GM19372 (cell line): ENCODE measurements at regions not wholly inside any gene's neighbourhood (a gene's known extent, or its start where the extent isn't known, plus 50 kb on each side); places are given as distances from the start of the nearest gene placed in this dataset.
"Not testable (repeated sequence)": the region's sequence is repeated elsewhere in the genome, so short reads cannot be mapped to it uniquely, and the experiment has no call there.

Source experiments
- ATAC-seq: cut with Tn5 transposase; IDR thresholded peaks from one replicate; pipeline ENCODE4 v1.9.1; 2021; ENCODE audit warnings: mild to moderate bottlenecking, low read depth, moderate library complexity; ENCODE audit not compliant: unreplicated experiment

DNA sequence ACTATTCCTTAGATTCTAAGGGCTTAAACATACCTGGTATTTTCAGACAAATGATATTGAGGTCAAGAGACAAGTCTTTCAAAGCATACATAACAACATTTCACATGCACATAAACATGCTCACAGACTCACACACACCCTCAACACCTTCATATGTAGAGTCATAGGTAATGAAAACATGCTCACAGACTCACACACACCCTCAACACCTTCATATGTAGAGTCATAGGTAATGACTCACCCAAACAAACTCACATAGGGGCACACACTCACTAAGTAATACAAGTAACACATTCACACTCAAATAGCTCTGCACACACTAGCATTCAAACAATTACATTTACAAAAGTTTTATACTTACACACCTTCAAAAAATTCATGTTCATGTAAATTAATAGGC is 975.5 kb downstream of the TMEM121 start:
- ATAC-seq = no peak

DNA sequence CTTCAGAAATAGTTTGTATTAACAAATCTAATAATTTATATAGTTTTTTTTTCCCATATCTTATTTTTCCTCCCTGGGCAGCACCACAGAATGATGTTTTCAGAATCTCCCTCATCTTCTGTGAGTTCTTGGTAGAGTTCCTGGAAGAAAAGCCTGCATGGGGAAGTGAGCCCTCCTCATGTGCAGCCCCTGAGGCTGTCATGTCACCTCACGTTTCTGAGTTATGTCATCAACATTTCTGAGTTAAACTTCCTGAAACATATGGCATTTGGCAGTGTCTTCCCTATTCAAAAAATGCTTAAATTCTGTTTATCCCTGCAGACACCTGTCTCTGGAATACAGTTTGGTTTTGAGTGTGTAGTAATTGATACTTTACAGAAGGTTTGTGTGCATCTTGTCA is 979.0 kb downstream of the TMEM121 start:
- ATAC-seq = no peak

DNA sequence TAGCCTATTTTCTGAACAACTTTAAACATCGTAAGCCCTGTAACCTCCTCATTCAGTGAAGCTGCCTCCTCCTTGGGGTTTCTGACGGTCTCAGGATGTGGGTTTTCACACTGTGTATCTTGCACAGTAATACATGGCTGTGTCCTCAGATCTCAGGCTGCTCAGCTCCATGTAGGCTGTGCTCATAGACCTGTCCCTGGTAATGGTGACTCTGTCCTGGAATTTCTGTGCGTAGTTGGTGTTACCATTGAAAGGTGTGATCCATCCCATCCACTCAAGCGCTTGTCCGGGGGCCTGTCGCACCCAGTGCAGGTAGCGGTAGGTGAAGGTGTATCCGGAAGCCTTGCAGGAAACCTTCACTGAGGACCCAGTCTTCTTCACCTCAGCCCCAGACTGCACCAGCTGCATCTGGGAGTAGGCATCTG is 980.5 kb downstream of the TMEM121 start:
- ATAC-seq = no peak

DNA sequence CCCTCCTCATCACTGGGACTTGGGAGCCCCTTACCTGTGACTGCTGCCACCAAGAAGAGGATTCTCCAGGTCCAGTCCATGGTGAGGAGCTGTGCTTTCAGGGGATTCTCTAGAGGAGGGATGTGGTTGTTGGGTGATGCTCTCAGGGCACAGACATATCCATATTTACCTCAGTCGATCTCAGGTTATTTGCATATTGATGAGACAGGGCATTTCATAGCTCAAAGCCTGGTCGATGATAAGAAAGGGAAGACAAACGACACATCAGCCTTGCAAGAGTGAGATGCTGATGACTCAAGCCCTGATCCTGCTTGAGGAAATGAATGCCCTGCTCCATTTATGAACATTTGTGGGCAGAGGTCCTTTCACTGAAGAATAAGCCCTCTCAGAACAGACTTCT is 981.0 kb downstream of the TMEM121 start:
- ATAC-seq = no peak

DNA sequence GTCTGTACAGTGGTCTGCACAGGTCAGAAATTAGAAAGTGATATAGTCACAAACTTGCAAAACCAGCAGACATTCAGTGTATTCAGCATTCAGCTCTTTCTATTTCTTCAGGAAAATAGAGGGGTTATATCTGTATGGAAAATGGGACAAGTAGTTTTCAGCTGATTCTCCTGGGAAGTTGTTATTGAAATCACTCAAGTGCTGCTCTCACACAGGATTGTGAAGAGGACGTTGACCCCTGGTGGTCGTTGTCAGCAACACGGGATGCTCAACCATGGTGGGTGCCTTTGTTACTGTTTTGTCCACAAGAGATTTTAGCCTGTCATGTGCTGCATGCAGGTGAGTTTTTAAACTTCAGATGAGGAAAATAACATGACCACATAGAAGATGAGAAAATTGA is 981.8 kb downstream of the TMEM121 start:
- ATAC-seq = no peak

DNA sequence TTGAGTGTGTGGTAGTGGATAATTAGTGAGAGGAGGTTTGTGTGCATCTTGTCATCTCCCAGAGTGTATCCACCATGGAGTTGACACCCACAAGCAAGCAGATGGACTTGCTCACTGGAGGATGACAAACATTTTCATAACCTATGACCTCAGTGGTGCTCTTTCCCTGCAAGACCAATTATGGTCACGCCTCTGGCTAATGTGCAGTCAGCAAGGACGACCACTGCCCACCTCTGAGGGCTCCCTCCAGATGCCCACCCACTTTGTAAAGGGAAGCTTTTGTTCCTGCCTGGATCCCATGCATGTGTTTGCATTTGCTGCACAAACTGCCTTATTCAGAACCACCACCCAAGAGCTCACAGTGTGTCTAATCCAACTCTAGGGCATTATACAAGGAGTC is 982.8 kb downstream of the TMEM121 start:
- no peak for ATAC-seq

DNA sequence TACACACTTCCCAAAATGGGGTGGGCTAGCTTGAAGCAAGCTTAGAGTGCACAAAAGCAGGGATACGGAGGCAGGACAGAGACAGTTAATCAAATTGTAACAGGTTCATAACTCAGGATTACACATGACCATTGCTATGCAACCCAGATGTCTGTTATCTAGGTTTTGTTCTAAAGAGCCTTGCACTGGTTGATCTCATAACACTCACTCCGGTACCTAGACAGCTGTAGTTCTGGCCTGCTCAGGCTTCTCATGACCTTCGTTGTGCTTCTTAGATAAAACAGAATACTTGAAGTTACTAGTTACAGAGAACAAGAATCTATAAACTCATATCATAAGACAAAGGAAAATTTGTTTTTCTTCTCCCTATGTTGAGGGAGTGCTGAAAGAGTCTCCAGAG is 983.4 kb downstream of the TMEM121 start:
- ATAC-seq = no peak

DNA sequence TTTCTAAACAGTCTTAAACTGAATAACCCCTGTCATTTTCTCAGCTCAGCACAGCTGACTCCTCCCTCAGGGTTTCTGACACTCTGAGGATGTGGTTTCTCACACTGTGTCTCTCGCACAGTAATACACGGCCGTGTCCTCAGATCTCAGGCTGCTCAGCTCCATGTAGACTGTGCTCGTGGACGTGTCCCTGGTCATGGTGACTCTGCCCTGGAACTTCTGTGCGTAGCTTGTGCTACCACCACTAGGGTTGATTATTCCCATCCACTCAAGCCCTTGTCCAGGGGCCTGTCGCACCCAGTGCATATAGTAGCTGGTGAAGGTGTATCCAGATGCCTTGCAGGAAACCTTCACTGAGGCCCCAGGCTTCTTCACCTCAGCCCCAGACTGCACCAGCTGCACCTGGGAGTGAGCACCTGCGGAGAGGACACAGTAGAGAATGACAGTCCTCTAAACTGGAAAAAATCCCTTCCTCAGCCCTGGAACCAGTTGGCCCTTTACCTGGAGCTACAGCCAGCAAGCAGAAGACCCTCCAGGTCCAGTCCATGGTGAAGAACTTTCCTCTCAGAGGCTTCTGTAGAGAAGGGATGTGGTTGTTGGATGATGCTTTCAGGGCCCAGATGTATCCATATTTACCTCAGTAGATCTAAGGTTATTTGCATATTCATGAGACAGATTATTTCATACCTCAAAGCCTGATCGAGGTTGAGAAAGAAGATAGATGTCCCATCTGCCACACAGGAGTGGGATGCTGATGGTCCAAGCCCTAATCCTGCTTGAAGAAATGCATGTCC is 984.8 kb downstream of the TMEM121 start:
- no peak for ATAC-seq

DNA sequence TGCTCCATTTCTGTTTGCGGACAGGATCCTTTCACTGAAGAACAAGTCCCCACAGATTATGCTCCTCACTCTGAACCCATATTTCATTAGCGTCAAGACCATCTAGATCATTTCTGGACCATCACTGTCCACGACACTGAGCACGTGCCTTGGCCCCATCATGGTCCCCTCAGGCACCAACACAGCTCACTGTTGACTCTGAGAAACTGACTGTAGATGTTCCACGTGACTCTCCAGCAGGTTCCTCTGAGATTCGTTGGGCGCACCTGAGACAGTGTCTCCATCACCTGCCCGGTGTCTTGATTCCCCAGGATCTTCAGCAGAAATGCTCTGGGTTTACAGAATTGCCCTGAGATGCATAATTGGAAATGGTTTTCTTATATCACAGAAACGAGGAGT is 985.4 kb downstream of the TMEM121 start:
- ATAC-seq = no peak

DNA sequence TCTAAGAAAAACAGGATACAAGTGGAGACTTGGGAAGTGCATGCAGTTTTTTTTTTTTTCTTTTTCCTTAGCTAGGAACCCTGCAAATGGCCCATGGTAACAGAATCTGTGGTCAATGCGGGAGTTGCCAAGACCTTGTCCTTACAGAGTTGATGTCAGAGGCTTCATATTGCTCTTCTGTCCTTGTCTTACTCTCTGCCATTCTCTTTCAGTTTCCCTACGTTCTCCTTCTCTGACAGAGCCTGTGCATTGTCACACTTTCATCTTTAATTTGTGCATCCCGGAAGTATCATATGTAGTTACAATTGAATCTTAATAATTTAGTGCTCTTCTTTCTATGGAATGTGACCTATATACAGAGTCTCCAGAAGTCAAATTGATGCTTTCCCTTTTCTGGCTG is 986.9 kb downstream of the TMEM121 start:
- no peak for ATAC-seq

DNA sequence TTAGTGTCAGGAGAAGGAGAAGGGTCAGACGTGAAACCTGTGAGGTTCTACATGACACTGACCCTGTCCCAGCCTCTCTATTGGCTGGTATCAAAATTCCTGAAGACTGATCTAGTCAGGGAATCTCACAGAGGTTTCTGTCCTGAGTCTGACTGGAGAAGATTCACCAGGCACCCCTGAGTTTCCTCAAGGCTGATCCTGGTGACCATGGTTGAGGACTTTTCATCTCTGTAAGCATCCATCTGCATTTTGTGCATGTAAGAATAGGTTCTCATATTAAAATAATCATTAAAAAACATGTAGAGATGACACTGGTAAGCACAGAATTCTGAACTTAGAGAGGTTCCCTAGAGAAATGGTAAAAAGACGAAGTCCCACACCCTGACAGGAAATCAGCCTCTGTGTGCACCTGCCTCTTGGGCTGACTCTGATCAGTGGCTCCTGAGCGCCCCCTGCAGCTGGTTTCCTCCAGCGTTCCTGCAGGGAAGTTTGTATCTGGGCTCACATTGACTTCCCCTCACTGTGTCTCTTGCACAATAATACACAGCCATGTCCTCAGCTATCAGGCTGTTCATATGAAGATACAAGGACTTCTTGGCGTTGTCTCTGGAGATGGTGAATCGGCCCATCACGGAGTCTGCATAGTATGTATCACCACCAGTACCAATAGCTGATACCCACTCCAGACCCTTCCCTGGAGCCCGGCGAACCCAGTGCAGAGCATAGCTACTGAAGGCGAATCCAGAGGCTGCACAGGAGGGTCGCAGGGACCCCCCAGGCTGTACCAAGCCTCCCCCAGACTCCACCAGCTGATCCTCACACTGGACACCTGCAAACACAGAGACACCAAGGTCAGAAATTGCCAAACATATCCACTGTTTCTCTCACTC is 991.9 kb downstream of the TMEM121 start:
- ATAC-seq = no peak

DNA sequence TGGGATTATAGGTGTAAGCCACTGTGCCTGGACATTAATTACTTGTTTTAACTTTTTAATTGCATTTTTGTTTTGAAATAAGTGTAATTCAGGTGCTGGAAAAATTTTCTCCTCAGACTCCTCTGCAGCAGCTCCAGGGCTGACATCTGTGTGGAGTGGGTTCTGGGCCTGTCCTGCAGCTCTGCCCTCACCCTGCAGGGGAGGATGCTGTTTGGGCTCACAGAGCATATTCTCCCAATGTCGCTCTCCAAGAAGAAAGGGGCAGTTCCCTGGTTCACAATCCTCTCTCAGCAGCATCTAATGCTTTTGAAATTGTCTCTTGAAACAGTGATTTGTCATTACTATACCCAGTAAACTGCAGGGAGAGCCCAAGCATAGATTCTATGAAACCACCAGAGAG is 995.7 kb downstream of the TMEM121 start:
- ATAC-seq = not testable (repeated sequence)

DNA sequence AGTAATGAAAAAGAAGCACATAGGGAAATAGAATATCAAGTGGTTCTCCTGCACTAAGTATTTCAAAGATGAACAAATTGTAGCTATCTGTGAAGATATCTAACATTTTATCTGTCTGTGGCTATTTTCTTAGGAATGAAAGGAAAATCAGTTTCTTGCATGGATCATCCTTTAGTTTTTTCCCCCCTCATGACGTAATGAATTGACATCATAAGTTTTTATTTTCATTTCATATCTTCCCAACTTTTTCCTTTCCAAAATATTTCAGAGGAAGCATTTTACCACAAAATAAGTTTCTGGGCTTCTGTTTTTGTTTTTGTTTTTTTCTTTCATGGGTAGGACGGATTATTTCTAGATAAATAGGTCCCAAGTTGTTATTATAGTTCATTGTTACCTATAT is 996.6 kb downstream of the TMEM121 start:
- ATAC-seq = no peak

DNA sequence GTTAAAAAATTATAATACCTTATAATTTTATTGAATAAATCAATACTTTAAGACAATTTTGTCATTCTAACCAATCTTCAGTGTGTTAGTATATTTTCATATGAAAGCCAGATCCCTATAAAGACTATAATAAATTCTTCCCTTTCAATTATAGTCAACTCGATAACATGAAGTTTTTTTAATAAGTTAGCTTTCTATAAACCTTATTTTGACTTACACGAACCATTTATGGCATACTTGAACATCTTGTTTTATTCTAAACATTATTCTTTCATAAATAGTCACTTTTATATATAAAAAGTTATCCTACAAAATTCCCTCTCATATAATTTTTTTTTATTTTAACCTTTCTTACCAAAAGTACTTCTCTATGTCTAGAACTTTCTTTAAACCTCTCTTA is 1002.3 kb downstream of the TMEM121 start:
- ATAC-seq = no peak

DNA sequence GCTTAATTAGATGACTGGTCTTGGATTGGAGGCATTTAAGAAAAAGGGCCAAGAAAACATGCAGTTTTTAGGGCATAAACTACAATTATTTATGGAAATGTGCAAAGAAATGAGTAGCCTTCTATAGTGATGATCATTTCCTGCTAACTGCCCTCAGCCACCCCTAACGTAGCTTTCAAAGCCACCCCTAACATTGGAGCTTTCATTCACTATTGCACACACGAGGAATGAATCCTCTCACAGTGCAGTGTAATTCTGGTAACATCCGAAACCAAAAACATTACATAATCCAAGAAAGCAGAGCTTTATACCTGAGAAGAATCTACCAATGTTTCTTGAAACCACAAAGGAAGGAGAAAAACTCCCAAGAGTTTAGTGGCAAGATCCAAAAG is 1003.6 kb downstream of the TMEM121 start:
- ATAC-seq = no peak

DNA sequence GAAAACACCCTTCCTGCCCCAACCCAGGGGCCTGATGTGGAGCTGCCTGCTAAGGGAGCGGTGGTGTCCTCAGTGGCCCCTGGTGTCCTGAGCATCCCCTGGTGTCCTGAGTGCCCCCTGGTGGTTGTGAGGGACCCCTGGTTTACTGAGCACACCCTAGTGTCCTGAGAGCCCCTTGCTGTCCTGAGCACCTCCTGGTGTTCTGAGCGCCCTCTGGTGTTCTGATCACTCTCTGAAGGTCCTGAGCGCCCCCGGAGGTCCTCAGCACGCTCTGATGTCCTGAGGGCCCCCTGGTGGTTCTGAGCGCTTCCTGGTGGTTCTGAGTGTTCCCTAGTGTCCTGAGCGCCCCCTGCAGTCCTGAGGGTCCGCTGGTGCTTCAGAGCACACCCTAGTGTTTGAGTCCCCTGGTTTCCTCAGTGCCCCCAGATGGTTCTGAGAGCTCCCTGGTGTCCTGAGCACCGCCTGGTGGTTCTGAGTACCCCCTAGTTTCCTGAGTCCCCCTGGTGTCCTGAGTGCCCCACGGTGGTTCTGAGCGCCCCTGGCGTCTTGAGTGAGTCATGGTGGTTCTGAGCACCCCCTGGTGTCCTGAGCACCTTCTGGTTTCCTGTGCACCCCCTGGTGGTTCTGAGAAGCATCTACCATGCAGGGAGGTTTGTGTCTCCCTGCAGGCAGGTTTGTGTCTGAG is 1004.2 kb downstream of the TMEM121 start:
- peak; percentile 72 for ATAC-seq

DNA sequence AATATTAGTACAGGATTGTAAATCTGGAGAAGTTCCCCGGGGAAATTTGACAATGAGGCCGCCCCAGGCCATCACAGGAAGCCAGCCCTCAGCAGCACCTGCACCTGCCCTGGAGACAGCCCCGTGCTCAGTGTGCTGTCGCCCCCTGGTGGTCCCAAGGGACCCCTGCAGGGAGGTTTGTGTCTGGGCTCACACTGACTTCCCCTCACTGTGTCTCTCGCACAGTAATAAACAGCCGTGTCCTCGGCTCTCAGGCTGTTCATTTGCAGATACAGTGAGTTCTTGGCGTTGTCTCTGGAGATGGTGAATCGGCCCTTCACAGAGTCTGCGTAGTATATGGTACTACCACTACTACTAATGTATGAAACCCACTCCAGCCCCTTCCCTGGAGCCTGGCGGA is 1011.2 kb downstream of the TMEM121 start:
- not testable (repeated sequence) for ATAC-seq

DNA sequence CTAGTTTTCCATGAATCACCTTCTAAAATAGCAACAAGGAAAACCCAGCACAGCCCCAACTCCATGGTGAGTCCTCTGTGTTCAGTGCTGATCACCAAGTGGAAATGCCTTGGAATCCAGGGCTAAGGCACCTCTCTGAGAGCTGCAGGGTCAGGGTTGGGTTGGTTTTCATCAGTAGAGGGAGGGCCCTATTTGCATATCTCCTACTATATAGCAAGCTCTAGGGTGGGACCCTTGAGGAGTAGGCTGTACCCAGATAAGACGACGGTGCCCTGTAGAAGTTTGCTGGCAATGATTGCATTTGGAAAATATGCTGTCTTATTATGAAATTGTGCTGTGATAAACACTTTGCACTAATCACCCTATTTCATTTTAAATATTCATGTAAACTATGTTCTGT is 1011.8 kb downstream of the TMEM121 start:
- ATAC-seq = no peak

DNA sequence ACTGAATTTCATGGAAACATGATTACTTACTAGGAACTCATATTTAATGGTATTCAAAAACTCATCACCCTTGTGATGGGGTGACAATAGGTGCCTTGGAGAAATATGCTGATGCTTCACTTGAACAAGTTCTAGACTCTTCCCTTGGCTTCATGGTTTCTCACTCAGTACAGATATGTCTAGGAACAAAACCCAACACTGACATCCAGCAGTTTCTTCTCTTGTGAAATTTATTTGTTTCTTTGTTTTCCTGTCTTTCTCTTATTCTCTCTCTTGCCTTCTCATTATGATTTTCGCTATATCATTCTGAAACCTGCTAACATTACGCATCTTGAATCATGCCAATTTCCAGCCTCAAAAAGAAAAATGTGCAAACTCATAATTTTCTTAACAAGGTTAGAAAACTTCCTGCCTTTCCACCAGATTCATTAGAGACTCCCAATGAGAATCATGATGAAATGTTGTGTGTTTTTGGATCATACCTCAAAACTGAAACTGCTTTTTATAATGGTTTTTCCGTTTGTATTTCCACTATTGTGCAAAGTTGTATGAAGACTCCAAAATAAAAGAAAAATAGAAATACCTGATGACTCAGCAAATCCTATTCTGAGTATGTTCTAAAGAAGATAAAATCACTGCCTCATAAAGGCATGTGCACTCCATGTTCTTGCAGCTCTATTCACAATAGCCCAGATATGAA is 1021.5 kb downstream of the TMEM121 start:
- no peak for ATAC-seq

DNA sequence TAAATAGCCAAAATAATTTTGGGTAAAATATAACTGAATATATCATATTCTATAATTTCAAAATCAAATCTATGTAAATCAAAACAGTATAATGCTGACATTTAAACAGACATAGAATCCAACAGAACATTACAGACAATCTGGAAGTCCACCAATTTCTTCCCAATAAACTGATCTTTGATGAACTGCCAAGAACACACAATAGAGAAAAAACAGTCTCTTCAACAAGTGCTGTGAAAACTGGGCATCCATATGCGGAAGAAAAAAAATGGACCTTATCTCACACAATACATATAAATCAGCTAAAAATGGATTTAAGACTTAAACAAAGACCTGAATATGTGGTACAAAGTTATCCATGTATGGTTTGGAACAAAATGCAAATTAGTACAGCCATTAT is 1022.7 kb downstream of the TMEM121 start:
- ATAC-seq = no peak

DNA sequence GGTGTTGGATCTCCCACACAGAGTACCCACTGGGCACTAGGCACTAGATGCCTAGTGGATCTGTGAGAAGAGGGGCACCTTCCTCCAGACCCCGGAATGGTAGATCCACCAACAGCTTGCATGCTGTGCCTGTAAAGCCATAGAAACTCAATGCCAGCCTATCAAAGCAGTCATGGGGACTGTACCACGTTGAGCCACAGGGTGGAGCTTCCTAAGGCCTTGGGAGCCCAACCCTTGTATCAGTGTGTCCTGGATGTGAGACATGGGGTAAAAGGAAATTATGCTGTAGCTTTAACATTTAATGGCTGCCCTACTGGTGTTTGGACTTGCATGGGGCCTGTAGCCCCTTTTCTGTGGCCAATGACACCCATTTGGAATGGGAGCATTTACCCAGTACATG is 1024.9 kb downstream of the TMEM121 start:
- ATAC-seq = no peak
